GM20000 (cell line): ENCODE measurements at regions not wholly inside any gene's neighbourhood (a gene's known extent, or its start where the extent isn't known, plus 50 kb on each side); places are given as distances from the start of the nearest gene placed in this dataset.

Experiments used
- DNase-seq: peaks from one replicate; pipeline ENCODE4 v3.0.0; 2012; ENCODE audit warnings: low spot score
- TF ChIP-seq, protein P1 (sequence below): IDR thresholded peaks from 2 replicates; pipeline ENCODE4 v1.5.1; 2012; ENCODE audit warnings: mild to moderate bottlenecking, control low read depth; ENCODE audit errors: extremely low read depth, missing control alignments

DNA sequence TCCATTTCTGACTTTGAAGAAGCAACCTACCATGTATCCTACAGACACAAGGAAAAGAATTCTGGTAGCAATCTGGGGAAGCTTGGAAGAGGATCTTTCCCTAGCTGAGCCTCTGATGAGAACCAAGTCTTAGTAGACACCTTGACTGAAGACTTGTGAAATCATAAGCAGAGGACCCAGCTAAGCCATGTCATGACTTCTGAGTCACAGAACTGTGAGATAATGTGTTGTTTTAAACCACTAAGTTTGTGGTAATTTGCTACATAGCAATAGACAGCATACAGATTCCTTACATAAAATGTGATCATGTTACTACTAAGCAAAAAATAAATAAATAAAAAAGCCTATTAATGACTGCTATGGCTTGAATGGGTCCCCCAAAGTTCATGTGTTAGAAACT, 71.3 kb upstream of the ANKRD50 start:
- TF ChIP-seq, protein P1, sequence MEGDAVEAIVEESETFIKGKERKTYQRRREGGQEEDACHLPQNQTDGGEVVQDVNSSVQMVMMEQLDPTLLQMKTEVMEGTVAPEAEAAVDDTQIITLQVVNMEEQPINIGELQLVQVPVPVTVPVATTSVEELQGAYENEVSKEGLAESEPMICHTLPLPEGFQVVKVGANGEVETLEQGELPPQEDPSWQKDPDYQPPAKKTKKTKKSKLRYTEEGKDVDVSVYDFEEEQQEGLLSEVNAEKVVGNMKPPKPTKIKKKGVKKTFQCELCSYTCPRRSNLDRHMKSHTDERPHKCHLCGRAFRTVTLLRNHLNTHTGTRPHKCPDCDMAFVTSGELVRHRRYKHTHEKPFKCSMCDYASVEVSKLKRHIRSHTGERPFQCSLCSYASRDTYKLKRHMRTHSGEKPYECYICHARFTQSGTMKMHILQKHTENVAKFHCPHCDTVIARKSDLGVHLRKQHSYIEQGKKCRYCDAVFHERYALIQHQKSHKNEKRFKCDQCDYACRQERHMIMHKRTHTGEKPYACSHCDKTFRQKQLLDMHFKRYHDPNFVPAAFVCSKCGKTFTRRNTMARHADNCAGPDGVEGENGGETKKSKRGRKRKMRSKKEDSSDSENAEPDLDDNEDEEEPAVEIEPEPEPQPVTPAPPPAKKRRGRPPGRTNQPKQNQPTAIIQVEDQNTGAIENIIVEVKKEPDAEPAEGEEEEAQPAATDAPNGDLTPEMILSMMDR, result no peak

DNA sequence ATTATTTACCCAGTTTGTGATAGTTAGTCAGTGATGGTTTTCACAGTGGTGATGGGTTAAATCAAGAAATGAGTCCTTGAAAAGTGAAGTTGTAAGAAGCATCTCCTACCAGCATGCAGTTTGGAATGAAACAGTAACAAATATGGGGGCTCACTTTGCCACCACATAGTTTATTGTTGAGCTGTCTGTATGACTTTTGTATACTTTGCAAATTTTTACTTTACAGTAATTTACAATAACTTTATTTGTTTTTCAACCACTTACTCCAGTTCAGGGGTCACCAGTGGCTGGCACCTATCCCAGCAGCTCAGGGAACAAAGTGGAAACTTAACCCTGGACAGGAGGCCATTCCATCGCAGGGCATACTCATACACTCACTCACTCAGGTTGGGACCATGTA, 64.5 kb upstream of the ANKRD50 start:
- TF ChIP-seq, protein P1, result no peak

More for the DNA sequence above, 71.3 kb upstream of the ANKRD50 start:
- no peak for DNase-seq

DNA sequence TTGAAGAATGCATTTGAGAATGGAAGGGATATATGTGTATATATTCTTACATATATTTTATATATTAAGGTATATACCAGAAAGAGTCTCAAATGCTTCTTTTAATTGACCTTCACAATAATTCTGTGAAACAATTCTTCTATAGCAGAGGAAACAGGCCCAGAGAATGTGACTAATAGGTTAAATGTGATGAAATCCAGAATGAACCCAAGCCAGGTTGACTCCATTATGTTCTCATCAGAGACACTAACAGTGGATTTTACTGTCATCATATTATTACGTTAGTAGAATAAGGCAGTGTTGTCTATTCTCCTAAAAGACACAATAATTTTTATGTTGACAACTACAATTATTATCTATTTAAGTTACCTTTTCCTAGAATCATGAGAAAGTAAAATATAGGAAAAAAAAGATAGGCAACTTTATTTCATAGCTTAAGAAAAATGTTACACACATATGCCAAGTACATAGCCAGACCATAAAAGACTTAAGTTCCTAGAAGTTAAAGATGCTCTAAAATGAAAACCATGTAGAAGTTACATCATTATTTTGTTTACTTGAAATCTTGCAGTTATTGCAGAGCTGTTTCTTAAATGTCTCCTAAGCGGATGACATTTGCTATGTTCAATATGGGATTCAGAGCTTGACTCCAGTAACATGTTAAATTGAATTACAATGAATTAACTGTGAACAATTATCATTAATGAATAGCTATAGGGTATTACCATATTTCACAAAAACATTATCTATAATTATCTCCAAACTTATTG, 56.2 kb upstream of the ANKRD50 start:
- TF ChIP-seq, protein P1, result no peak
- DNase-seq, result no peak

More for the DNA sequence above, 64.5 kb upstream of the ANKRD50 start:
- no peak for DNase-seq

DNA sequence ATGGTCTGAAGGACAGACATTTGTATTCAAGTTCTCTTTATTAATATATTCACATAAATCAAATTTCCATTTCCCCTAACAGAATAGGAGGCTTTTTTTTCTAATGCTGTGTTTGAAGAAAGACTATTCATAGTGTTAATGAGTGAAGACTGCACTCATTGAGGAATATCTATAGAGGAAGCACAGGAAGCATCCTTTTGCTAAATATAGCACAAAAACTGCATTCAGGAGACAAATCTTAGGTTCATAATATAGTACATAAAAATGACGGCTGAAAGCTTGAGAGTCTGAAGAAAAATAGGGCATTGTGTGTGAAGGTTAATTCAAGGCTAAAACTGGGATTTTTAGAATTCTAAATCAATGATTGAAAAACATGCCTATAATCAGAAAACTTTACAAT, 50.4 kb upstream of the ANKRD50 start:
- no peak for DNase-seq
- TF ChIP-seq, protein P1, result no peak
